HT-29 (cell line): ENCODE measurements at regions not wholly inside any gene's neighbourhood (a gene's known extent, or its start where the extent isn't known, plus 50 kb on each side); places are given as distances from the start of the nearest gene placed in this dataset. TPM values are rescaled to one million over a fixed set of nuclear protein-coding genes. Genes with fewer than 3 reads are reported as not detected.

Experiments
- DNase-seq: peaks from one replicate; pipeline ENCODE4 v3.0.0-alpha.2; 2015; ENCODE audit warnings: low spot score
- small RNA-seq: library from RNA; depleted of rRNA; stranded (forward); fragments of <200 nt; gene quantifications from one replicate; pipeline ENCODE3, GENCODE V24; 2014

- DNase-seq = no peak
Observed at GRCh38 chrX:124282580-124282979, 49.9 kb upstream of the TEX13D start.

Small RNA genes lying in the stretch of these regions (small RNA-seq; reads per million reads assigned to genes)
- gene RF00561 = not detected
